ENCODE measurements at regions not wholly inside any gene's neighbourhood (a gene's known extent, or its start where the extent isn't known, plus 50 kb on each side); places are given as distances from the start of the nearest gene placed in this dataset.

DNA sequence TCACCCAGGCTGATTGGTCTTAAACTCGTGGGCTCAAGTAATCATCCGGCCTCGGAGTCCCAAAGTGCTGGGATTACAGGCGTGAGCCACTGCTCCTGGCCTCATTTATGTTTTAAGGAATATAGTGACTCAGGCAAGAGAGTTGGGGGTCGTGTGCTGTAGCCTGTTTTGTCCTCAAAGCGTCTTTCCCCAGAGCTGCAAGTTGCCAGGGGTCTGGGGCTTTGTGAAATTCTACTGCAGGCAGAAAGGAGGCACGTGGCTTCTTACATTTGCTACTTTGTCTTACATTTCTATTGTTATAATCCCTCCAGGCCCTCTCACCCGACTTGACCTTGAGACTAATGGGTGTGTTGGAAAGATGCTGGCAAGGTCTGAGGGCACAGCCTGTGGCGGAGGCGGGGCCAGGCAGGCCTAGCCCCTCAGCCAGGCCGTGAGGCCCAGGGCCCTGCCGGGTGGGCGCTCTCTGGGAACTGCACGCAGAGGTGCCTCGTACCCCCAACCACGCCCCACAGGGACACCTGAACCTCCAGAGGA lies 85.8 kb upstream of the NDUFV2 start:
- 24 to 29% methylated on average over 13 to 16 of the region's 16 CpGs for WGBS, 2 donors
- Histone ChIP-seq H3K4me1 (peaks cover 16% of the 10 kb centered on the region), H3K27me3 (no peaks in the 10 kb centered on the region), H3K27ac (peak overlapping the region; percentile 21 to 46), H3K9me3 (no peaks in the 10 kb centered on the region), H3K4me3 (peak overlapping the region in 1 of 2 donors; percentile 35), H3K36me3 (ENCODE audit: low read depth, missing control alignments) (no peaks in the 10 kb centered on the region)
- intact Hi-C loops (cut with DNase I; ENCODE audit: low total_unique reads), result no loop called here
- peak; percentile 50 for DNase-seq
- TF ChIP-seq, protein P1, sequence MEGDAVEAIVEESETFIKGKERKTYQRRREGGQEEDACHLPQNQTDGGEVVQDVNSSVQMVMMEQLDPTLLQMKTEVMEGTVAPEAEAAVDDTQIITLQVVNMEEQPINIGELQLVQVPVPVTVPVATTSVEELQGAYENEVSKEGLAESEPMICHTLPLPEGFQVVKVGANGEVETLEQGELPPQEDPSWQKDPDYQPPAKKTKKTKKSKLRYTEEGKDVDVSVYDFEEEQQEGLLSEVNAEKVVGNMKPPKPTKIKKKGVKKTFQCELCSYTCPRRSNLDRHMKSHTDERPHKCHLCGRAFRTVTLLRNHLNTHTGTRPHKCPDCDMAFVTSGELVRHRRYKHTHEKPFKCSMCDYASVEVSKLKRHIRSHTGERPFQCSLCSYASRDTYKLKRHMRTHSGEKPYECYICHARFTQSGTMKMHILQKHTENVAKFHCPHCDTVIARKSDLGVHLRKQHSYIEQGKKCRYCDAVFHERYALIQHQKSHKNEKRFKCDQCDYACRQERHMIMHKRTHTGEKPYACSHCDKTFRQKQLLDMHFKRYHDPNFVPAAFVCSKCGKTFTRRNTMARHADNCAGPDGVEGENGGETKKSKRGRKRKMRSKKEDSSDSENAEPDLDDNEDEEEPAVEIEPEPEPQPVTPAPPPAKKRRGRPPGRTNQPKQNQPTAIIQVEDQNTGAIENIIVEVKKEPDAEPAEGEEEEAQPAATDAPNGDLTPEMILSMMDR (IDR thresholded peaks at IDR 0.05), result no peak
- no peak for TF ChIP-seq POLR2A (IDR thresholded peaks at IDR 0.05)

DNA sequence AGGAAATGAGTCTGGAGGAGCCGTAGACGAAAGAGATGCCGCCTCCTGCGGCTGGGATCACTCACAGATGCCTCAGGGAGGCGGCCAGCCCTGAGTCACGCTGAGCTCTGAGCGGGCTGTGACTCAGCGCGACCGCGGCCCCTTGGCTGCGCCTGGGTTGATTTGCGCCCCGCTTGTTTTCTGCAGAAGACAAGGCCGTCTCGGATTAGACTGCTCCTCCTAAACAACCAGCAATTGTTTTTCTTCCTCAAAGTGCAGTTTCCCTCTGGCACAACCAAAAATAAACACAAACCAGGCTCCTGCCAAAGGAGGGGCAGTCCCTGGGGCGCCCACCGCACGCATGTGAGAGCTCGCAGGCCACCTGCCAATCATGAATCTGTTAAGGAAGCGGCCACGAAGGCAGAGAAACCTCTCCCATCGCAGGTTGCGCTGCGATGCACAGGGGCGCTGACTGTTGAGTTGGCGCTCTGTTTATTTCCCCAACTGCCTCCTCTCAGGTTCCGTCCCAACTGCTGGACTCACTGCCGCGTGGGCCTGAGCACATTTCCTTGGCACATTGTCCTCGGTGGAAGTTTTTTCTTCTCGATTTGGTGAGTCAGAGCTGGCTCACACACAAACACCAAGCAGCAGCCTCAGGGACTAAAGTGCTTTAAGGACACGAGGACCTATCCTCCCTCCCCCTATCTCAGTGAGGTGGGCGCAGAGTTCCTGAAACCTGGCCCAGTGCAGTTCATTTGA lies 85.2 kb upstream of the NDUFV2 start:
- WGBS, 2 donors, result 4 to 7% methylated on average over 28 to 34 of the region's 34 CpGs
- Histone ChIP-seq H3K4me1 (peaks cover 16% of the 10 kb centered on the region), H3K27ac (peak overlapping the region; percentile 21 to 46), H3K9me3 (no peaks in the 10 kb centered on the region), H3K4me3 (peak overlapping the region in 1 of 2 donors; percentile 35), H3K27me3 (no peaks in the 10 kb centered on the region), H3K36me3 (ENCODE audit: low read depth, missing control alignments) (no peaks in the 10 kb centered on the region)
- intact Hi-C loops (cut with DNase I; ENCODE audit: low total_unique reads), result no loop called here
- peak; percentile 68 for DNase-seq
- TF ChIP-seq, protein P1 (IDR thresholded peaks at IDR 0.05), result no peak
- no peak for TF ChIP-seq POLR2A (IDR thresholded peaks at IDR 0.05)

DNA sequence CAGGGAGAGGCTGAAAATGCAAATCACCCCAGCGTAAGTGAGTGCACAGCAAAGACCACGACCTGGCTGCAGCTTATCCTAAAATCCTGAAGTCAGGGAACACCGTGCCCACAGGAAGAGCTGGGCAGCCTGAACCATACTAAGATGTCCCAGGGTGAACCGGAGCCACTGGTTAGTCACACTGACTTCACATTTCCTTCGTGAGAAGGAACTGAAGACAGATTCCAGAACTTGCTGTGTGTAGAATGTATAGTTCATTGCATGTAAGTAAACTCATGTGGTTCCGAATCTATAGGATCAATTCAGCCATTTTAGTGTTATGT lies 84.6 kb upstream of the NDUFV2 start:
- Histone ChIP-seq H3K4me1 (peaks cover 16% of the 10 kb centered on the region), H3K36me3 (ENCODE audit: low read depth, missing control alignments) (no peaks in the 10 kb centered on the region), H3K4me3 (peak overlapping the region in 1 of 2 donors; percentile 35), H3K27me3 (no peaks in the 10 kb centered on the region), H3K27ac (peak overlapping the region in 1 of 2 donors; percentile 31), H3K9me3 (no peaks in the 10 kb centered on the region)
- no peak for DNase-seq
- intact Hi-C loops (cut with DNase I; ENCODE audit: low total_unique reads), result no loop called here
- 19 to 23% methylated on average over 6 of the region's 6 CpGs for WGBS, 2 donors
- no peak for TF ChIP-seq POLR2A (IDR thresholded peaks at IDR 0.05)
- TF ChIP-seq, protein P1 (IDR thresholded peaks at IDR 0.05), result no peak

DNA sequence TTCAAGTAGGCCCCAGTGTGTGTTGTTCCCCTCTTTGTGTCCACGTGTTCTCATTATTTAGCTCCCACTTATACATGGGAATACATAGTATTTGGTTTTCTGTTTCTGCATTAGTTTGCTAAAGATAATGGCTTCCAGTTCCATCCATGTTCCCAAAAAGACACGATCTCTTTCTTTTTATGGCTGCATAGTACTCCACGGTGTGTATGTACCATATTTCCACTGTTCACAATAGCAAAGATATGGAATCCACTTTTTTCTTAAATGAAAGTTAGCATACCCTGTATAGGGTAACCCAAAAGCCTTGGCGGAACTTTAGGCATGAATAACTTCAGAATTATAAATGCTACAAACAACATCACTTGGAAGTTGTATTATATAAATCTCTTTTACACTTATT lies 83.4 kb upstream of the NDUFV2 start:
- no peak for DNase-seq
- 93 to 95% methylated on average over 4 of the region's 4 CpGs for WGBS, 2 donors
- H3K4me3 ChIP-seq, result no peak overlapping the region
- intact Hi-C loops (cut with DNase I; ENCODE audit: low total_unique reads), result no loop called here
- no peaks in the 10 kb centered on the region for H3K27me3 ChIP-seq
- H3K4me1 ChIP-seq, result peaks cover 16% of the 10 kb centered on the region
- no peaks in the 10 kb centered on the region for H3K36me3 ChIP-seq (ENCODE audit: low read depth, missing control alignments)
- no peaks in the 10 kb centered on the region for H3K9me3 ChIP-seq
- TF ChIP-seq, protein P1 (IDR thresholded peaks at IDR 0.05), result no peak
- TF ChIP-seq POLR2A (IDR thresholded peaks at IDR 0.05), result no peak
- no peak overlapping the region for H3K27ac ChIP-seq

DNA sequence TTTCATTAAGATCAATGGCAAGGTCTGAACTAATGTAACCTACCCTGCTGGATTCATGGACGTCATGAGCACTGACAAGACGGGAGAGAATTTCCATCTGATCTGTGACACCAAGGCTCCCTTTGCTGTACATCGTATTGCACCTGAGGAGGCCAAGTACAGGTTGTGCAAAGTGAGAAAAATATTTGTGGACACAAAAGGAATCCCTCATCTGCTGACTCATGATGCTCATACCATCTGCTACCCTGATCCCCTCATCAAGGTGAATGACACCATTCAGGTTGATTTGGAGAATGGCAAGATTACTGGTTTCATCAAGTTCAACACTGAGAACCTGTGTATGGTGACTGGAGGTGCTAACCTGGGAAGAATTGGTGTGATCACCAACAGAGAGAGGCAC lies 82.3 kb upstream of the NDUFV2 start:
- Histone ChIP-seq H3K9me3 (no peaks in the 10 kb centered on the region), H3K27ac (no peak overlapping the region), H3K27me3 (no peaks in the 10 kb centered on the region), H3K36me3 (ENCODE audit: low read depth, missing control alignments) (no peaks in the 10 kb centered on the region), H3K4me3 (no peak overlapping the region), H3K4me1 (peaks cover 16% of the 10 kb centered on the region)
- intact Hi-C loops (cut with DNase I; ENCODE audit: low total_unique reads), result no loop called here
- TF ChIP-seq POLR2A (IDR thresholded peaks at IDR 0.05), result no peak
- TF ChIP-seq, protein P1 (IDR thresholded peaks at IDR 0.05), result no peak
- WGBS, 2 donors, result 90 to 97% methylated on average over 3 of the region's 3 CpGs
- no peak for DNase-seq

Measured in testis (tissue), 2 donors.